ENCODE measurements at regions not wholly inside any gene's neighbourhood (a gene's known extent, or its start where the extent isn't known, plus 50 kb on each side); places are given as distances from the start of the nearest gene placed in this dataset.
"Not testable (repeated sequence)": the region's sequence is repeated elsewhere in the genome, so short reads cannot be mapped to it uniquely, and the experiment has no call there.

DNA sequence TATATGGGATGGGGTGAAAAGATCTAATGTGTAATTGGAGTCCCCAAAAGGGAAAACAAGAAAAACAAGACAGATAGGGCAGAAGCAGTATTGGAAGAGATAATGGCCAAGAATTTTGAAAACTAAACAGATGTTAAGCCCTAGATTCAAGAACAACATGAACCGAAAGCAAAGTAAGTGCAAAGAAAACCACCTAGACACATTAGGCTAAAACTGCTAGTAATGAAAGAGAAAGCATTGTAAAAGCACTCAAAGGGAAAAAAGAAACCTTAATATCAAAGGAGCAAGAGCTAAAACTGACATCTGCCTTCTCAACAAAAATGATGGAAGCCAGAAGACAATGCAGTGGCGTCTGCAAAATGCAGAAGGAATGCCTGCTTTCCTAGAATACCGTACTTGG, 91.0 kb downstream of the CDRT15L2 start:
- not testable (repeated sequence) for H3K9me3 ChIP-seq (replicated peaks); H3K4me3 ChIP-seq; H3K27me3 ChIP-seq (replicated peaks); H3K36me3 ChIP-seq; H3K27ac ChIP-seq; DNase-seq (ENCODE audit: low read depth in 1 of 2, low spot score in 2 of 2); H3K4me1 ChIP-seq (replicated peaks)

DNA sequence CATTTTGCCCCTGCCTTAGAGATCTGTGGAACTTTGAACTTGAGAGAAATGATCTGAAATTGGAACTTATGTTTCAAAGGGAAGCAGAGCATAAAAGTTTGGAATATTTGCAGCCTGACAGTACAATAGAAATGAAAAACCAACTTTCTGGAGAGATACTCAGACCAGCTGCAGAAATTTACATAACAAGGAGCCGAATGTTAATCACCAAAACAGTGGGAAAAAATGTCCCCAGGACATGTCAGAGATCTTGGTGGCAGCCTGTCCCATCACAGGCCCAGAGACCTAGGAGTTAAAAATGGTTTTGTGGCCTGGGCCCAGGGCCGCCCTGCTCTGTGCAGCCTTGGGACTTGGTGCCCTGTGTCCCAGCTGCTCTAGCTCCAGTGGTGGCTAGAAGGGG, 94.8 kb downstream of the CDRT15L2 start:
- H3K4me1 ChIP-seq (replicated peaks); H3K4me3 ChIP-seq; H3K27ac ChIP-seq; DNase-seq (ENCODE audit: low read depth in 1 of 2, low spot score in 2 of 2); H3K9me3 ChIP-seq (replicated peaks); H3K36me3 ChIP-seq; H3K27me3 ChIP-seq (replicated peaks): not testable (repeated sequence)

DNA sequence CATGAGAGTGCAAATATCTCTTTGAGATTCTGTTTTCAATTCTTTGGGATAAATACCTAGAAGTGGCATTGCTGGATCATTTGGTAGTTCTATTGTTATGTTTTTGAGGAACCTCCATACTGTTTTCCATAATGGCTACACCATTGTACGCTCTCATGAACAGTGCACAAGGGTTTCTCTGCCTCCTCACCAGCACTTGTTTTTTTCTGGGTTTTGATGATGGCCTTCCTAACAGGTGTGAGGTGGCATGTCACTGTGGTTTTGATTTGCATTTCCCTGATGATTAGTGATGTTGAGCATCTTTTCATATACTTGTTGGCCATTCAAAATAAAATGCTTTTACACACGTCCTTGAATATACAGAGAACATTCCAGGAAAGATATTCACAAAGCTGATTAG, 96.2 kb downstream of the CDRT15L2 start:
- not testable (repeated sequence) for H3K4me1 ChIP-seq (replicated peaks); DNase-seq (ENCODE audit: low read depth in 1 of 2, low spot score in 2 of 2); H3K9me3 ChIP-seq (replicated peaks); H3K4me3 ChIP-seq; H3K27me3 ChIP-seq (replicated peaks); H3K36me3 ChIP-seq; H3K27ac ChIP-seq

DNA sequence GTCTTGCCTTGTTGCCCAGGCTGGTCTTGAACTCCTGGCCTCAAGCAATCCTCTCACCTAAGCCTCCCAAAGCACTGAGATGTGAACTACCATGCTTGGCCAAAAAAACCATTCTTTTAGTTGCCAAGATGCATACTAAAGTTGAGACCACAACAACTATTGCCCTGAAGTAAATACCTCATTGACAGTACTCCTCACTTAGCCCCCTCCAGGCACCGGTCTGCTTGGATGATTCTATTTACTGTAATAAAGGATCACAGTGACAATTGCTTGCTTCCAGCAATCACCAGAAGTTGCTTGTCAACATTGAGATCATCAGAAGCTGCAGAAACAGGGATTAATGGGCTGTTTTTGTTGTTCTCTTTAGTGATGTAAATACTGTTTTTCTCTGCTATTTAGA, 97.1 kb downstream of the CDRT15L2 start:
- H3K27ac ChIP-seq; DNase-seq (ENCODE audit: low read depth in 1 of 2, low spot score in 2 of 2); H3K9me3 ChIP-seq (replicated peaks); H3K4me3 ChIP-seq; H3K36me3 ChIP-seq; H3K27me3 ChIP-seq (replicated peaks); H3K4me1 ChIP-seq (replicated peaks): not testable (repeated sequence)

DNA sequence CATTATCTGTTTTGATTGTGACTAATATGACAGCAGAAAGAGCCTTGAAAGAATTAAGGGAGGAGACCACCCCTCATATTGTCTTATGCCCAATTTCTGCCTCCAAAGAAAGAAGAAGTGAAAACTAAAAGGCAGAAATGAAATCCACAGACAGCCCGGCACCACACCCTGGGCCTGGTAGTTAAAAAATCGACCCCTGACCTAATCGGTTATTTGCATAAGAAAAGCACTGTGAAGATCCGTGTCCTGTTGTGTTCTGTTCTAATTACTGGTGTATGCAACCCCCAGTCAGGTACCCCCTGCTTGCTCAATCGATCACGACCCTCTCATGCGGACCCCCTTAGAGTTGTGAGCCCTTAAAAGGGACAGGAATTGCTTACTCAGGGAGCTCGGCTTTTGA, 97.9 kb downstream of the CDRT15L2 start:
- H3K9me3 ChIP-seq (replicated peaks); H3K27ac ChIP-seq; H3K36me3 ChIP-seq; DNase-seq (ENCODE audit: low read depth in 1 of 2, low spot score in 2 of 2); H3K27me3 ChIP-seq (replicated peaks); H3K4me1 ChIP-seq (replicated peaks); H3K4me3 ChIP-seq: not testable (repeated sequence)

DNA sequence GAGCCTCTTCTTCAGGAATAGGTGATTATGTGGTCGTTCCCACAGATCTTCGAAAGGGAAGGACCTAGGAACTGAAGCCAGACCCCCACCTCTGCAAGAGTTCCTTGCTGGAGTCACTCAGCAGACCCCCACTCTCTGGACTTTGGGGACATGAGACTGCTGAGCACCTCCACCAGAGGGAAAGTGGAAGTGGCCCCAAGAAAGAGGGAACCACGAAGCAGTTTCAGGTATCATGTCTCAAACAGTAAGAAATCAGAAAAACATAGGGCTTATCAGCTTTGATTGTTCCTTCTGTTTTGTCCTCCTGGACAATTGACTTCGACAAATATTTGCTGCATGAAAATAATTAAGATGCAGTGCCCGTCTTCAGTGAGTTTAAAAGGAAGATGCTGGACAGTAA, 98.9 kb downstream of the CDRT15L2 start:
- H3K9me3 ChIP-seq (replicated peaks); H3K27ac ChIP-seq; H3K36me3 ChIP-seq; H3K27me3 ChIP-seq (replicated peaks); H3K4me3 ChIP-seq; H3K4me1 ChIP-seq (replicated peaks); DNase-seq (ENCODE audit: low read depth in 1 of 2, low spot score in 2 of 2): not testable (repeated sequence)

DNA sequence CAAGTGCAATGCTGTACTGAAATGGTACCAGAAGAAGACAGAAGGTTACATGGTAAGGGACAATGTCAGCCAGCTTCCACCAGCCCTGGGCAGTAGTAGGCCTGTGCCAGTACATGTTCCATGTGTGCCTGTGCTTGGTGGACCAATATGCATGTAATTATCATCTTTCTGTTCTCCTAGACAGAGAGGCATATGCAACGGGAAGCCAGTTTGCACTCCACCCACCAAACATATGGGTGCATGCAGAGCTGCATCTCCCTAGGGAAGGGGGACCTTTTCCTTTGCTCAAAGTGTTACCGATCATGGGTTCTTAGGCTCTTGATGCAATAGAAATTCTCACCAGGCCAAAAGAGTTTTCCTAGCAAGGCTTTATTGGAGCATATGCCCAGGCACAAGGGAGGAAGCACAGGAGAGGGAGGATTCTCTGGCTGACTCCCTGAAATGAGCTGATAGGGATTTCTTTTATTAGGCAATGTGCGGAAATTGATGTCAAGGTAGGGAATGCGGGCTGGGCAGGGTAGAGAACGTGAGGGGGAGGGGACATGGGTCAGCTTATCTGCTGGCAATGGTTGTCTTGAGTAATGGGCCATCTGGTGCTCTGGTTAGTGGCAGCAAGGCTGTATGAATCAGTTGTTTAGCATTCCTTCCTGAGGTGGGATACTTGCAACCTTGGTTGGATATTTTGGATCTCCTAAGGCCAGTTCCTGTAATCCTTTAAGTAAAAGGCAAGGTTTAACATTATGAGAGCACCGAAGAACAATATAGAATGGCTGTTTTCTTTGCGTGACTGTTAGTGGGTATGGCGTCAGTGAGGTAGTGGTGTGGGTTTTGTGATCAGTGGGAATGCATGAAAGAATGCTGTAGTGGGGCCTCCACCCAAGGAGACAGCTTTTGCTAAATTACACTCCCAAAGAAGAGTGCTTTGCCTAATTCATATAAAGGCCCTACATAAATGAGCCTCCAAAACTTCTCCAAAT, 102.5 kb downstream of the CDRT15L2 start:
- H3K4me3 ChIP-seq; H3K36me3 ChIP-seq; DNase-seq (ENCODE audit: low read depth in 1 of 2, low spot score in 2 of 2); H3K27me3 ChIP-seq (replicated peaks); H3K27ac ChIP-seq; H3K9me3 ChIP-seq (replicated peaks); H3K4me1 ChIP-seq (replicated peaks): not testable (repeated sequence)

DNA sequence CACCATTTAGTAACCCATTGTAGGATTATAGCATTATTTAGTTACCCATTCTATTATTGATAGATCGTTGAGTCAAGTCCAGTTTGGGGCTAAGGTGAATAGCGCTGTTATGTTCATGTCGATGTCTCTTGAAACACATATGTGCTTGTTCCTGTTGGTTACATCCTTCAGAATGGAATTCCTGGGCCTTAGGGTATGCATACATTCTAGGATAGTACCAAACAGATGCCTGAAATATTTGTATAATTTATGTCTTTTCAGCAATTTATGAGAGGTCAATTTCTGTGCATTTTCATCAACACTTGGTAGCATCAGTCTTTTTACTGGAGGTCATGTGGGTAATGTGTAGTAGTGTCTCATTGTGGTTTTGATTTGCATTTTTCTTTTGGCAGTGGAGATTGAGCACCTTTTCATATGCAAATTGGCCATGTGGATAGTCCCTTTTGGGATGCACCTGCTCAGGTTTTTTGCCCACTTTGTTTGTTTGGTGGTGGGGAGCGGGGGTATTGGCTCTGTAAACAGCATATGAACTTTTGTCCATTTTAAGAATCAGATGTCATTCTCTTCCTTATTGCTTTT, 104.2 kb downstream of the CDRT15L2 start:
- H3K4me3 ChIP-seq; H3K9me3 ChIP-seq (replicated peaks); H3K27ac ChIP-seq; H3K4me1 ChIP-seq (replicated peaks); H3K27me3 ChIP-seq (replicated peaks); H3K36me3 ChIP-seq; DNase-seq (ENCODE audit: low read depth in 1 of 2, low spot score in 2 of 2): not testable (repeated sequence)

DNA sequence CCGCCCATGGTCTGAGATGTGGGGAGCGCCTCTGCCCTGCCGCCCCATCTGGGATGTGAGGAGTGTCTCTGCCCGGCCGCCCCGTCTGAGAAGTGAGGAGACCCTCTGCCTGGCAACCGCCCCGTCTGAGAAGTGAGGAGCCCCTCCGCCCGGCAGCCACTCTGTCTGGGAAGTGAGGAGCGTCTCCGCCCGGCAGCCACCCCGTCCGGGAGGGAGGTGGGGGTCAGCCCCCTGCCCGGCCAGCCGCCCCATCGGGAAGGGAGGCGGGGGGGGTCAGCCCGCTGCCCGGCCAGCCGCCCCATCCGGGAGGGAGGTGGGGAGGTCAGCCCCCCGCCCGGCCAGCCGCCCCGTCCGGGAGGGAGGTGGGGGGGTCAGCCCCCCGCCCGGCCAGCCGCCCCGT, 105.5 kb downstream of the CDRT15L2 start:
- not testable (repeated sequence) for H3K4me1 ChIP-seq (replicated peaks); H3K9me3 ChIP-seq (replicated peaks); DNase-seq (ENCODE audit: low read depth in 1 of 2, low spot score in 2 of 2); H3K36me3 ChIP-seq; H3K27ac ChIP-seq; H3K4me3 ChIP-seq; H3K27me3 ChIP-seq (replicated peaks)

DNA sequence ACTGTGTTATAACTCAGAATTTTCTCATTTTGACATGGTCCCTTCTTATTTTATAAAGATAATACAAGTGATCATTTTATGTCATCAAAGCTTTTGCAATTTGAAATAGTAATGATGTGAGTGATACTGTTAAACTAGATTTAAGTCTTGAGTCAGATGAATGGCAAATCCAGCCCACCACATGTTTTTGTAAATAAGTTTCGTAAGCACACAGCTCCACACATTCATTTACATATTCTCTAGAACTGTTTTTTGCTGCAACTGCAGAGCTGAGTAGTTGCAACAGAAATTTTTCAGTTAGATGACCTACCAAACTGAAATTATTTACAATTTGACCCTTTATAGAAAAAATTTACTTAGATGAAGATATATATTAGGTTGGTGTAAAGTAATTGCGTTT, 108.1 kb downstream of the CDRT15L2 start:
- not testable (repeated sequence) for H3K9me3 ChIP-seq (replicated peaks); DNase-seq (ENCODE audit: low read depth in 1 of 2, low spot score in 2 of 2); H3K4me1 ChIP-seq (replicated peaks); H3K27ac ChIP-seq; H3K27me3 ChIP-seq (replicated peaks); H3K36me3 ChIP-seq; H3K4me3 ChIP-seq

DNA sequence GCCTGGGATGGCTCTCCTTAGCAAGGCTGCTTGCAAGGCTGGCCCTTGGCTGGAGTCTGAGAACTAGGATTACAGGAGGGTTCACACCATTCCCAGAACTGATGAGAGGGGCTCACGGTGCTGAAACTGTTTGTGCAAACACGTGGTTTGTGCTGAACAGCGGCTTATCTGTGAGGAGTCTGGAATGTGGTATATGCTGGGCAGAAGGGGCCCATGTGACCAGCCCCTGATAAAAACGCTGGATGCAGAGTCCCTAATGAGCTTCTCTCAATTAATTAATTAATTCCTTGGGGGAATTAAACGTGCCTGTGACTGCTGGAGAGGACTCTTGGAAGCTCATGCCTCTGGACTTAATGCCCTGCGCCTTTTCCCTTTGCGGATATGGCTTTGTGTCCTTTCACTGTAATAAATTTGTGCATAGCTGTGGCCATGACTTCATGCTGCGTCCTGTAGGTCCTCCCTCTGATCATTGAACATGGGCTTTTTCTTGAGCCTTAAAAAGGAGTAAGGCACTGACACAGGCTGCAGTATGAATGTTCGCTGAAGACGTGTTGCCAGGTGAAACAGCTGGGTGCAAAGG, 109.7 kb downstream of the CDRT15L2 start:
- not testable (repeated sequence) for H3K4me1 ChIP-seq (replicated peaks); H3K36me3 ChIP-seq; H3K27ac ChIP-seq; H3K9me3 ChIP-seq (replicated peaks); H3K27me3 ChIP-seq (replicated peaks); H3K4me3 ChIP-seq; DNase-seq (ENCODE audit: low read depth in 1 of 2, low spot score in 2 of 2)

DNA sequence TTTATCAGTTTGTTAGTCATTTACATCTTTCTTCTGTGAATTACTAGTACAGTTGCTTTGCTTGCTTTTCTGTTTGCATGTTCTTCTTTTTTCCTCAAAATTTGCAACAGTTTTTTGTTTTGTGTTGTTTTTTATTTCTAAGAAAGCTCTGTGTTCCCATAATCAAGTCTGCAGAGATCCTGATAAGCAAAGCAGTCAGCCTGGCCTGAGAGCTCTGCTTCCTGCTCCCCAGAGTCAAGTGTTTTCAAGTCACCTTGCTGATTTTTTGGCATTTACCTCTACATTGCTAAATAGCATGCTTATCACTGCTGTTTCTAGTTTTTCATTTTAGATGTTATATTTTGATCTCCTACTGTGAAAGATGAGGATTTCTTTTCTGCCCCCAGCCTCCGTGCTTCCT, 113.2 kb downstream of the CDRT15L2 start:
- not testable (repeated sequence) for H3K4me1 ChIP-seq (replicated peaks); H3K4me3 ChIP-seq; H3K36me3 ChIP-seq; DNase-seq (ENCODE audit: low read depth in 1 of 2, low spot score in 2 of 2); H3K9me3 ChIP-seq (replicated peaks); H3K27me3 ChIP-seq (replicated peaks); H3K27ac ChIP-seq

DNA sequence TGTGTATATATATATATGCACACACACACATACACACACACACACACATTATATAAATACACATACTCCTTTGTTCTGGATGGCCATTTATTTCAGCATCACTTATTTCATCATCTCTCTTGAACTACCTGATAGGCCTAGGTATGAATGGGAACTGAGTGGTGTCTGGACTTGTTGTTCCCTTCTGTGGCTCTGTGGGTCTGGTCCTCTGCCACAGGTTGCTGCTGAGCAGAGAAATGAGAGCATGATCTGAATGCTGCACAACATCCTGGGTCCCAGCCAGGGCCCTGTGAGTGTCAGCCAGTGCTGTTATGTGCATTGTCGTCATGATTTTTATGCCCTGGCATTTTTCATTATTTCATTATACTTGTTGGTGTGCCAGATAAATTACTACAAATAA, 116.3 kb downstream of the CDRT15L2 start:
- not testable (repeated sequence) for H3K4me3 ChIP-seq; H3K36me3 ChIP-seq; DNase-seq (ENCODE audit: low read depth in 1 of 2, low spot score in 2 of 2); H3K9me3 ChIP-seq (replicated peaks); H3K27ac ChIP-seq; H3K27me3 ChIP-seq (replicated peaks); H3K4me1 ChIP-seq (replicated peaks)

DNA sequence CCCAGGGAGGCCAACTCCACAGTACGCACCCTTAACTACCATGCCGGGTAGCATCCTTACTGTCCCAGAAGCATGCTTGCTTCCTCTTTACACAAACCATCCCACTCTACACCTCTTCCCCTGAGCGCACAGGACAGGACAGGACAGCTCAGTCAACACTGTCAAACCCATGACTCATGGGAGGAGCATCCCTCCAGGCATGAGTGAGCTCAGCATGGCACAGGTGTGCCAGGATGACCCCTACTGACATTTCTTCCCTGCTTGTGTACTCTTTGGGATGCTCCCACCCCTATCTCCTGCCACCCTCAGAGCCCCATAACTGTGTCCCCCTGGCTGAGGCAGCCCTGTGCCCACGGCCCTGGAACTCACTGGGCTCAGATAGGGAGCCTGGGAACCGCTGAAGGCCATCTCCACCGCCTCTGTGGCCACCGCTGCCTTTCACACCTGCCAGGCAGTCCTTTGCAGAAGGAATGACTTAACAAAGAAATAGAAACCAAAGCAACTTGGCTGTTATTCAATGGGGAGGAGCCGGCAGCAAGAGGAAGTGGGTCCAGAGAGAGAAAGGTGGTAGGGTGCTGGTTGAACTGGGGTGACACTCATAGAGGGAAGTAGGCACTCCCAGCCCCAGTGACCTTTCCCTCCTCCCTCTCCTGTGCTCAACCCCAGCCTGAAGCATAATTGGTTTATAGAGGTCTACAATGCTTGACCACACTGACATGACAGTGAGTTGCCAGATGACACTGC, 119.1 kb downstream of the CDRT15L2 start:
- H3K4me1 ChIP-seq (replicated peaks); H3K9me3 ChIP-seq (replicated peaks); H3K4me3 ChIP-seq; H3K27me3 ChIP-seq (replicated peaks); H3K27ac ChIP-seq; H3K36me3 ChIP-seq: not testable (repeated sequence)
- DNase-seq (ENCODE audit: low read depth in 1 of 2, low spot score in 2 of 2): peak in 1 of 2 experiments; percentile 4

All from SJSA1 (cell line).